ENCODE measurements at regions not wholly inside any gene's neighbourhood (a gene's known extent, or its start where the extent isn't known, plus 50 kb on each side); places are given as distances from the start of the nearest gene placed in this dataset.

GRCh38 chr4:181181331-181181730 is 1061.9 kb upstream of the TENM3 start:
- Histone ChIP-seq H3K4me1 (ENCODE audit: insufficient read depth, poor library complexity, severe bottlenecking) (peaks cover 15% of the 10 kb centered on the region), H3K36me3 (ENCODE audit: low read depth) (no peaks in the 10 kb centered on the region), H3K9me3 (ENCODE audit: severe bottlenecking) (no peaks in the 10 kb centered on the region), H3K27me3 (ENCODE audit: insufficient read depth, poor library complexity, severe bottlenecking) (no peaks in the 10 kb centered on the region), H3K27ac (ENCODE audit: poor library complexity, severe bottlenecking) (no peak overlapping the region), H3K4me3 (ENCODE audit: severe bottlenecking) (no peak overlapping the region)
- ATAC-seq (ENCODE audit: low read depth) = peak; percentile 80
- no peak for DNase-seq (ENCODE audit: low spot score)
- no peak for TF ChIP-seq CTCF (IDR thresholded peaks at IDR 0.05; ENCODE audit: poor library complexity, severe bottlenecking)

GRCh38 chr4:181189751-181190150 is 1053.5 kb upstream of the TENM3 start:
- no peak for TF ChIP-seq CTCF (IDR thresholded peaks at IDR 0.05; ENCODE audit: poor library complexity, severe bottlenecking)
- no peak for DNase-seq (ENCODE audit: low spot score)
- H3K4me1 ChIP-seq (ENCODE audit: insufficient read depth, poor library complexity, severe bottlenecking) = peaks cover 6% of the 10 kb centered on the region
- H3K4me3 ChIP-seq (ENCODE audit: severe bottlenecking) = no peak overlapping the region
- H3K27me3 ChIP-seq (ENCODE audit: insufficient read depth, poor library complexity, severe bottlenecking) = no peaks in the 10 kb centered on the region
- no peak for ATAC-seq (ENCODE audit: low read depth)
- no peaks in the 10 kb centered on the region for H3K36me3 ChIP-seq (ENCODE audit: low read depth)
- H3K9me3 ChIP-seq (ENCODE audit: severe bottlenecking) = no peaks in the 10 kb centered on the region
- no peak overlapping the region for H3K27ac ChIP-seq (ENCODE audit: poor library complexity, severe bottlenecking)

- Histone ChIP-seq H3K9me3 (ENCODE audit: severe bottlenecking) (no peaks in the 10 kb centered on the region), H3K4me1 (ENCODE audit: insufficient read depth, poor library complexity, severe bottlenecking) (peaks cover 6% of the 10 kb centered on the region), H3K27ac (ENCODE audit: poor library complexity, severe bottlenecking) (no peak overlapping the region), H3K36me3 (ENCODE audit: low read depth) (no peaks in the 10 kb centered on the region), H3K27me3 (ENCODE audit: insufficient read depth, poor library complexity, severe bottlenecking) (no peaks in the 10 kb centered on the region), H3K4me3 (ENCODE audit: severe bottlenecking) (no peak overlapping the region)
- no peak for TF ChIP-seq CTCF (IDR thresholded peaks at IDR 0.05; ENCODE audit: poor library complexity, severe bottlenecking)
- ATAC-seq (ENCODE audit: low read depth) = no peak
- DNase-seq (ENCODE audit: low spot score) = no peak
Observed at GRCh38 chr4:181193131-181193930, 1049.9 kb upstream of the TENM3 start.

GRCh38 chr4:181194096-181194495 is 1049.1 kb upstream of the TENM3 start:
- ATAC-seq (ENCODE audit: low read depth) (peak; percentile 72; the same call in 2 of the 3 replicates), DNase-seq (ENCODE audit: low spot score) (no peak)
- H3K27ac ChIP-seq (ENCODE audit: poor library complexity, severe bottlenecking) = no peak overlapping the region
- no peaks in the 10 kb centered on the region for H3K36me3 ChIP-seq (ENCODE audit: low read depth)
- no peak overlapping the region for H3K4me3 ChIP-seq (ENCODE audit: severe bottlenecking)
- TF ChIP-seq CTCF (IDR thresholded peaks at IDR 0.05; ENCODE audit: poor library complexity, severe bottlenecking) = no peak
- no peaks in the 10 kb centered on the region for H3K9me3 ChIP-seq (ENCODE audit: severe bottlenecking)
- H3K27me3 ChIP-seq (ENCODE audit: insufficient read depth, poor library complexity, severe bottlenecking) = no peaks in the 10 kb centered on the region
- peaks cover 6% of the 10 kb centered on the region for H3K4me1 ChIP-seq (ENCODE audit: insufficient read depth, poor library complexity, severe bottlenecking)

- H3K36me3 ChIP-seq (ENCODE audit: low read depth) = no peaks in the 10 kb centered on the region
- H3K27ac ChIP-seq (ENCODE audit: poor library complexity, severe bottlenecking) = no peak overlapping the region
- no peak for DNase-seq (ENCODE audit: low spot score)
- H3K4me3 ChIP-seq (ENCODE audit: severe bottlenecking) = no peak overlapping the region
- peak; percentile 12; the same call in 1 of the 3 replicates for ATAC-seq (ENCODE audit: low read depth)
- TF ChIP-seq CTCF (IDR thresholded peaks at IDR 0.05; ENCODE audit: poor library complexity, severe bottlenecking) = no peak
- H3K27me3 ChIP-seq (ENCODE audit: insufficient read depth, poor library complexity, severe bottlenecking) = no peaks in the 10 kb centered on the region
- no peaks in the 10 kb centered on the region for H3K9me3 ChIP-seq (ENCODE audit: severe bottlenecking)
- peaks cover 3% of the 10 kb centered on the region for H3K4me1 ChIP-seq (ENCODE audit: insufficient read depth, poor library complexity, severe bottlenecking)
Observed at GRCh38 chr4:181200076-181200475, 1043.1 kb upstream of the TENM3 start.

Data from RWPE2 (cell line).